Tibial artery (tissue), 4 donors: ENCODE measurements at regions not wholly inside any gene's neighbourhood (a gene's known extent, or its start where the extent isn't known, plus 50 kb on each side); places are given as distances from the start of the nearest gene placed in this dataset.

Source experiments
- DNase-seq, 2 donors: peaks; one replicate each; pipeline ENCODE4 v3.0.0-alpha.2; 2019
- H3K27ac ChIP-seq, 2 donors: fragments of 200-600 bp; sonication (generic) in 1 of 2; 1 replicate in 1 of 2; 2 replicates in 1 of 2; pipeline ENCODE4 v1.5.1; 2018 to 2019; ENCODE audit warnings: mild to moderate bottlenecking in 1 of 2
- H3K27me3 ChIP-seq, 2 donors: fragments of 200-600 bp; sonication (generic) in 1 of 2; one replicate each; pipeline versions ENCODE4 v1.5.1 to v1.6.0; 2016 to 2019
- H3K36me3 ChIP-seq, 3 donors: fragments of 200-600 bp; sonication (generic) in 2 of 3; one replicate each; pipeline ENCODE4 v1.5.1; 2016 to 2019; ENCODE audit warnings: mild to moderate bottlenecking in 2 of 3
- H3K4me1 ChIP-seq, 4 donors: fragments of 200-600 bp; sonication (generic) in 2 of 4; 1 replicate in 3 of 4; 2 replicates in 1 of 4; pipeline ENCODE4 v1.5.1; 2016 to 2019
- H3K4me3 ChIP-seq, 2 donors: fragments of 200-600 bp; sonication (generic) in 1 of 2; 1 replicate in 1 of 2; 2 replicates in 1 of 2; pipeline ENCODE4 v1.5.1; 2018 to 2019; ENCODE audit warnings: mild to moderate bottlenecking in 2 of 2
- H3K9me3 ChIP-seq, 3 donors: fragments of 200-600 bp; sonication (generic) in 1 of 3; one replicate each; pipeline ENCODE4 v1.5.1; 2016 to 2019
- intact Hi-C: fragments of 100-400 bp; cut with DNase I; formaldehyde crosslinking; loops from one replicate; pipeline ENCODE4 v1.15.0; 2023; ENCODE audit warnings: low total_unique reads
- TF ChIP-seq, protein P1 (sequence below), 2 experiments: fragments of 200-600 bp in 1 of 2; fragments of 450-650 bp in 1 of 2; IDR thresholded peaks; one replicate each; pipeline ENCODE4 v1.5.1; 2017 to 2019; ENCODE audit warnings: antibody characterized with exemption in 2 of 2, mild to moderate bottlenecking in 1 of 2, moderate library complexity in 1 of 2

DNA sequence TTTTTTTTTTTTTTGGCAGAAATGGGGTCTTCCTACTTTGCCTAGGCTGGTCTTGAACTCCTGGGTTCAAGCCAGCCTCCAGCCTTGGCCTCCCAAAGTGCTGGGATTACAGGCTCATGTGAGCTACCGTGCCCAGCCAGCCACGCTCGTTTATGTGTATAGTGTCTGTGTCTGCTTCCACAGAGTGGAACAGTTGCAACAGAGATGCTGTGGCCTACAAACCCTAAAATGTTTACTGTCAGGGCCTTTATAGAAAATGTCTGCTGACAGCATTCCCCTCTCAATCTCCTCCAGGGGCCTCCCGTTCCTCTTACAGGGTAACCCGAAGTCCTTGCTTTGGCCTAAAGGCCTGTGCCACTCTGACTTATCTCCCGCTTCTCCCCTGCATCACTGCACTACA, 87.6 kb upstream of the LEP start:
- DNase-seq: no peak
- no peaks in the 10 kb centered on the region for H3K9me3 ChIP-seq
- H3K27ac ChIP-seq: no peak overlapping the region
- H3K36me3 ChIP-seq: no peaks in the 10 kb centered on the region
- H3K27me3 ChIP-seq: peaks cover 0 to 14% of the 10 kb centered on the region in 2 donors
- H3K4me1 ChIP-seq: no peaks in the 10 kb centered on the region
- H3K4me3 ChIP-seq: no peak overlapping the region
- TF ChIP-seq, protein P1, sequence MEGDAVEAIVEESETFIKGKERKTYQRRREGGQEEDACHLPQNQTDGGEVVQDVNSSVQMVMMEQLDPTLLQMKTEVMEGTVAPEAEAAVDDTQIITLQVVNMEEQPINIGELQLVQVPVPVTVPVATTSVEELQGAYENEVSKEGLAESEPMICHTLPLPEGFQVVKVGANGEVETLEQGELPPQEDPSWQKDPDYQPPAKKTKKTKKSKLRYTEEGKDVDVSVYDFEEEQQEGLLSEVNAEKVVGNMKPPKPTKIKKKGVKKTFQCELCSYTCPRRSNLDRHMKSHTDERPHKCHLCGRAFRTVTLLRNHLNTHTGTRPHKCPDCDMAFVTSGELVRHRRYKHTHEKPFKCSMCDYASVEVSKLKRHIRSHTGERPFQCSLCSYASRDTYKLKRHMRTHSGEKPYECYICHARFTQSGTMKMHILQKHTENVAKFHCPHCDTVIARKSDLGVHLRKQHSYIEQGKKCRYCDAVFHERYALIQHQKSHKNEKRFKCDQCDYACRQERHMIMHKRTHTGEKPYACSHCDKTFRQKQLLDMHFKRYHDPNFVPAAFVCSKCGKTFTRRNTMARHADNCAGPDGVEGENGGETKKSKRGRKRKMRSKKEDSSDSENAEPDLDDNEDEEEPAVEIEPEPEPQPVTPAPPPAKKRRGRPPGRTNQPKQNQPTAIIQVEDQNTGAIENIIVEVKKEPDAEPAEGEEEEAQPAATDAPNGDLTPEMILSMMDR (IDR thresholded peaks at IDR 0.05): no peak
- intact Hi-C loops: no loop called here

DNA sequence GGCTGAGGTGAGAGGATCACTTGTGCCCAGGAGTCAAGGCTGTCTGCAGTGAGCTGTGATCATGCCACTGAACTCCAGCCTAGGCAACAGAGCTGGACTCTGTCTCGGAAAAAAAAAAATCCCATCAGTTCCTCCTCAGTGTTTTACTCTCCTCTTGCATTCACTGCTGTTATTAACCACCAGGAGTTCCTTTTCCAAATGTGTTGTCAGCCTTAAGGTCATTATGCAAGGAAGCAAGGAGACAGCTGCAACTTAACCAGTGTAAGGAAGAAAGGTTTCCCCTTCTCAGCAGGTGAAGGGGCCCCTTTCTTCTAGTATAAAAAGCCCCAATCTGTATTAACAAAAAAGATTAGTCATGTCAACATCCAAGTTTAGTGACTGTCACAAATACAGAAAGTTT, 86.6 kb upstream of the LEP start:
- DNase-seq: no peak
- H3K36me3 ChIP-seq: no peaks in the 10 kb centered on the region
- no peak overlapping the region for H3K4me3 ChIP-seq
- TF ChIP-seq, protein P1 (IDR thresholded peaks at IDR 0.05): no peak
- intact Hi-C loops: no loop called here
- no peak overlapping the region for H3K27ac ChIP-seq
- H3K27me3 ChIP-seq: peaks cover 0 to 8% of the 10 kb centered on the region in 2 donors
- H3K9me3 ChIP-seq: no peaks in the 10 kb centered on the region
- H3K4me1 ChIP-seq: no peaks in the 10 kb centered on the region

DNA sequence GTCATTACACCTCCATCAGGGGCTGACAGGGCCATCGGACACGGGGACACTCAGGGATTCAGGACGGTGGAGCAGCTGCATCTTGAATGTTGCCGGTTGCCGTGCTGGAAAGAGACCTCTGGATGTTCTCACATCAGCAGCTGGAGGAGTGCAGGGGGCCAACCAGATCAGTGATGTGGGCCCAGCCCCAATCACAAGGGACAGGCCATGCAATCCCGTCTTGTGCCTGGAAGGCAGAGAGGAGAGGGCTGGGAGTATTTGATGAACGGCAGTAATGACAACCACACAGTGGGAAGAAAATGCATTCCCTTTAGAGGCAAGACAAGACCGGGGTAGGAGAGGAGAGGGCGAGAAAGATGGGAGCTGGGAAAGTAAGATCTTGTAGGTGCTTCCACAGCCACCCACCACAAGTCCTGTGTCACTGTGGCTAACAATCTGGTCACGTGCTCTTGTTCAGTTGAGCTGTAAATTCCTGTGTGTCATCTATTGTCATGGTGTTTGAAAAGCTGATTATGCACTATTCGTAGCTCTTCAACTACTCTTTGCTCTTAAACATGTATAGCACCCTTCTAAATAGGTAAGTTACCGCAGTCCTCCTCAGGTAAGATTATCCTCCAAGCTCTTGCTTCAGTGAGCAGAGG, 85.9 kb upstream of the LEP start:
- Histone ChIP-seq H3K9me3 (no peaks in the 10 kb centered on the region), H3K4me3 (no peak overlapping the region), H3K4me1 (no peaks in the 10 kb centered on the region), H3K36me3 (no peaks in the 10 kb centered on the region), H3K27ac (no peak overlapping the region), H3K27me3 (peaks cover 0 to 4% of the 10 kb centered on the region in 2 donors)
- no peak for DNase-seq
- intact Hi-C loops: no loop called here
- TF ChIP-seq, protein P1 (IDR thresholded peaks at IDR 0.05): no peak

DNA sequence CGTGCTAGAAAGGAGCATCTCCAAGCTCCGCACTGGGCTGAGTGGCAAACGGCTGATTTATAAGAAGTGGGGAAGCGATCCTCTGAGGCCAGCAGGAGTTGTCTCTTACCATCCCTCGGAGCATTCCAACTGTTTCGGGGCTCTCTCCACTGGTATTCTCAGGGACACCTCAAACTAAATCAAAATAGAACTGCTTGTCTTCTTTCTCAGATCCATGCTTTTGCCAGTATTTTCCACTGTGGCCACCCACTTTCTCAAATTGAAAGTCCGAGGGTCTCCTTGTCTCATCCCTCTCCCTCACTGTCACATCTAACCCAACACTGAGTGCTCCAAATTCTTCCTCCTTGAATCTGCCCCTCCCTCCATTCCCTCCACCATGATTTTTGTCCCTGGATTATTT, 83.2 kb upstream of the LEP start:
- peaks cover 0 to 12% of the 10 kb centered on the region in 2 donors for H3K27me3 ChIP-seq
- TF ChIP-seq, protein P1 (IDR thresholded peaks at IDR 0.05): no peak
- no peaks in the 10 kb centered on the region for H3K36me3 ChIP-seq
- intact Hi-C loops: no loop called here
- H3K4me1 ChIP-seq: no peaks in the 10 kb centered on the region
- H3K27ac ChIP-seq: no peak overlapping the region
- H3K4me3 ChIP-seq: no peak overlapping the region
- no peak for DNase-seq
- H3K9me3 ChIP-seq: no peaks in the 10 kb centered on the region

DNA sequence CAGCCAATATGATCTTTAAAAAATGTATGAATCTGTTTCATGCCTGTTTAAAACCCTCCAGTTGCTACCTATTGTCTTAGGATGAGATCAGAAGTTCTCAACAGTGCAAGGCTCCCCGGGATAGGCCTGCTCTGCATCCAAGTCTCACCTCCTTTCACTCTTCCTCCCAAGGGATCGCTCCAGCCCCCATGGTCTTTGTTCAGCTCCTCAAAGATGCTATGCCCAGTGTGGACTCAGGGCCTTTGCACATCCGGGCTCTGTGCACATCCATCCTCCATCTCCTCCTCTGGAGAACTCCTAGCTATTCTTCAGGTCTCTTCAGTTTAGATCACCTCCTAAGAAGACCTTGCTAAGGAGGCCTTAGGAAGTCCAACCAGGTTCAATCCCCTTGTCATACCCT, 82.7 kb upstream of the LEP start:
- Histone ChIP-seq H3K27ac (no peak overlapping the region), H3K4me1 (no peaks in the 10 kb centered on the region), H3K4me3 (no peak overlapping the region), H3K27me3 (peaks cover 0 to 17% of the 10 kb centered on the region in 2 donors), H3K36me3 (no peaks in the 10 kb centered on the region), H3K9me3 (no peaks in the 10 kb centered on the region)
- intact Hi-C loops: no loop called here
- TF ChIP-seq, protein P1 (IDR thresholded peaks at IDR 0.05): no peak
- no peak for DNase-seq

DNA sequence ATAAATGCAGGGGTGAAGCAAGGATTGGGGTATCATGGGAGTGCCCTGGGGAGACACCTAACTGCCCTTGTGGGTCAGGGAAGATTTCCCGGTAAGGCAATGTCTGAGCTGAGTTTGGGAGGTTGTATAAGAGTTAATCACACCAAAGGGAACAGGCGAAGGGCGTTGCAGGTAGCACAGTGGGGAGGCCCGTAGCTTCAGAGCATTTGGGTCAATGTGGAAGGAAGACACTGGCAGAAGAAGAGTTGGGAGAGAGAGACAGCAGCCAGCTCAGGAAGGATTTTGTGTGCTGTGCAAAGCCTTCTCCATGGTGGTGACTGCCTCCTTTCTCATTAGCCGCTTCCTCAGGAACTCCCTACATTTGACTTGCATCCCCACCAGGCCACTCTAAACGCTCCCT, 80.8 kb upstream of the LEP start:
- H3K36me3 ChIP-seq: no peaks in the 10 kb centered on the region
- intact Hi-C loops: no loop called here
- peaks cover 0 to 36% of the 10 kb centered on the region in 2 donors for H3K27me3 ChIP-seq
- H3K9me3 ChIP-seq: no peaks in the 10 kb centered on the region
- no peak overlapping the region for H3K27ac ChIP-seq
- H3K4me1 ChIP-seq: no peaks in the 10 kb centered on the region
- no peak for DNase-seq
- no peak overlapping the region for H3K4me3 ChIP-seq
- TF ChIP-seq, protein P1 (IDR thresholded peaks at IDR 0.05): no peak
